Hepatocyte (in vitro differentiated cells): ENCODE measurements at regions not wholly inside any gene's neighbourhood (a gene's known extent, or its start where the extent isn't known, plus 50 kb on each side); places are given as distances from the start of the nearest gene placed in this dataset.

Experiments used
- CTCF ChIP-seq: fragments of 200-600 bp; sonication (generic); IDR thresholded peaks from 2 replicates; pipeline ENCODE4 v1.5.1; 2016; ENCODE audit warnings: antibody characterized with exemption, mild to moderate bottlenecking; ENCODE audit not compliant: poor library complexity
- EZH2 ChIP-seq: fragments of 200-600 bp; sonication (generic); IDR thresholded peaks from 2 replicates; pipeline ENCODE4 v1.6.1; 2016; ENCODE audit warnings: antibody characterized with exemption, mild to moderate bottlenecking, borderline replicate concordance

GRCh38 chr2:8139668-8140200, 542.1 kb upstream of the ID2 start:
- TF ChIP-seq CTCF (no peak), EZH2 (no peak)
